GM21723 (cell line): ENCODE measurements at regions not wholly inside any gene's neighbourhood (a gene's known extent, or its start where the extent isn't known, plus 50 kb on each side); places are given as distances from the start of the nearest gene placed in this dataset.

Experiments
- ATAC-seq: cut with Tn5 transposase; IDR thresholded peaks from one replicate; pipeline ENCODE4 v1.9.1; 2021; ENCODE audit warnings: mild to moderate bottlenecking, moderate library complexity; ENCODE audit not compliant: unreplicated experiment

DNA sequence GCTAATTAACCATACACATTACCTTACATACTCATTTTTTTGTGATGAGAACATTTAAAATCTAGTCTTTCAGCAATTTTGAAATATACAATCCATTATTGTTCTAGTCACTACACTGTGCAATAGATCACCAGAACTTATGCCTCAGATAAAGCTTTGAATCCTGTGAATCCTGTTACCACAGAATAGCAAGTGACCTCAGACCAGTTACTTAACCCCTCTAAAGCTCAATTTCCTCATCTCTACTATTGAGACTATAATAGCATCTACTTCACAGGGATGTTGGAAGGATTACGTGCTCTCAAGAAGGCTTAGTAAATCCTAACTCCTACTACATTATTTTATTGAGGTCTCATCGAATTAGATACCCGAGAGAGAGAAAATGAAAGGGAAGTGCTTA is 60.2 kb upstream of the PIP5K1B start:
- ATAC-seq: no peak

DNA sequence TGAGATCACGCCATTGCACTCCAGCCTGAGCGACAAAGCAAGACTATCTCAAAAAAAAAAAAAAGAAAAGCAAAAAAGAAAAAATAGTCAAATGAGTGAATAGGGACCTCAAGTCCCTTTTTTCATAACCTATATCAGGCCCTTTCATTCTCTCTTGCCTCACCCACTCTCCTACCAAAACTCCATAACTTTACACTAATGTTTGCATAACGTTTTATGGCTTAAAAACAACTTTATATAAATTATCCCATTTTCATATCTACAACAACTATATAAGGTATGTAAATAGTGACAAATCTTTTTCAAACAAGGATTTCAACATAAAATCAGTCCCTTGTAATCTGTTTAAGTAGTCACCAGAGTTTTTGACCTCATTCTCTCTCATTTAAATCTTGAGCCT is 56.9 kb upstream of the PIP5K1B start:
- ATAC-seq: no peak

DNA sequence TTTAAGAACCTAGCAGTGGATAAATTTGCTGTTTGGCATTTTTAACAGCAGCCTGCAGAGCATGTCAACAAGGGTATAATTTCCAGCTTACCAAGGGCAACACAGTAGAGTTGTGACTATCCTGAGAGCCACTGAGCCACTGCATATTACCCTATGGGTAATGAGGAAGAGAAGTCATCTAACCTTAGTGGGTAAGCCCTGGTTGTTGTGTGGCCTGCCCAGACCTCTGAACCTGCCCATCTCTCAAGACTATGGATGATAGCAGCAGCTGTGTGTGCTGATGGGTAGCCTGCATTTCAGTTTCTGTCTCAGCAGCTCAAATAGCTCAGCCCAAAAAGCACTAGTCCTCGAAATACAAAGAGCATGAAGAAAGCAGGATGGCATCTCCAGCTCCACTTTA is 56.1 kb upstream of the PIP5K1B start:
- no peak for ATAC-seq

DNA sequence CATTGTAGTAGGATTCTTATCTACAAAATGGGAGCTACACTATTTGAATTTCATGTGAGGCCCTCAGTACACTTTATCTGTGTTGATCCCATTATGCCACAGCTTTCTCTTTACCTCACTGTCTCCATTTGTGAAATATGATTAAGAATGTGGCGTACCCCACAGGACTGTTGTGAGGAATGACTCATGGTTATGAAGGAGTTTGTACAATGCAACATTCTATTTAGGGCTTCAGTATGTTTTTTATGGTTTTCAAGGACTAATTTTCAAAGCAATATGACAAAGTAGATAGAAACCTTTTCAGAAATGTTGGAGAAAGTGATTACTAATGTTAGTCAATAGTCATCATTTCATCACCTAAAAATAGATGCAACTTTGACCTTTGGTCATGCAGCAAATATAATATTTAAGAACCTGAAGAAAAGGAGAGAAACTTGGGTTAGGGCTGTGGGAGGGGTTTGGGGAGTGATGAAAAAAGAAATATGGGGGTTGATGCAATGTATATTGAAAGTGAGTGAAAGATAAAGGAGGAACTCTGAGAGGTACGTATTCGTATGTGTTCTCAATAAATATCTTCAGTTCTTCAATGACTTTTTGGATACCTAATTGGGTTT is 53.7 kb upstream of the PIP5K1B start:
- no peak for ATAC-seq

DNA sequence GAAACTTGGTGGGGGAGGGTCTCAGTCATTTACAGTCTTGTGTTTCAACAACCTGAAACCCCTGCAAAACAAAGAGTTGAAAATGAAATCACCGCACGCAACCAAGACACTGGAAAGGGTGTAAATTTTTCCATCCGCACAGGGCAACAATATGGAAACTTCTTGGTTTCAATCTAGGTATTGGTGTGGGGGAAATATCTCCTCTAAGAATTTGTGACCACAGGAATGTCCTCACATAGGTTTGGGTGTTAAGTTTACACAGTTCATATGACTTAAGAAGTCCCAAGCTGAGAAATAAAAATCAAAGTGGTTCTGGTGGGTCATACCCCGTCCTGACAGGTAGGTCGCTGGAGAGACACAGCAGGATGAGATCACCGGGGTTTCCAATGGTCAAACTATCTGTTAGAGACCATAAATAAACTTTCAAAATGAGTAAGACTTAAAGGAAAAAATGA is 51.9 kb upstream of the PIP5K1B start:
- peak; percentile 86 for ATAC-seq

DNA sequence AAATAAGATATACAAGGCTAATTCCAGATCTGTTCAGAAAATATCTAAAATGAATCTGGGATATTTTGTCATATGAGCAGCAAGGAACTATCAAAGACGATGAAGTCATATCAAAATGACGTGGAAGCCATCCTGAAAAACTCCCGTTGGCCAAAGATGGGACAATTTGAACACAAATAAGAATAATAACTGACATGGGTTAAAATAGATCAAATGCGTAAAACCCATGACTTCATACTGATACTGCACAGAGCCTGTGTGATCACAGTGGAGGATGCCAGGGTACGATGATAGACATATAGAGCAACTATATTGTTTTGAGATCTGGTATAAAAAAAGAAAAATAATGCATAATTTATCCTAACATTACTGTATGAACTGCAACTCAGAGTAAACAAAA is 51.0 kb upstream of the PIP5K1B start:
- ATAC-seq: no peak
